ENCODE measurements at regions not wholly inside any gene's neighbourhood (a gene's known extent, or its start where the extent isn't known, plus 50 kb on each side); places are given as distances from the start of the nearest gene placed in this dataset.

- no peak for TF ChIP-seq POLR2A (IDR thresholded peaks at IDR 0.05)
- no peak for TF ChIP-seq CTCF (IDR thresholded peaks at IDR 0.05)
- Histone ChIP-seq H3K4me1 (peaks cover 0 to 28% (median 0%) of the 10 kb centered on the region in 12 donors), H3K9me3 (no peaks in the 10 kb centered on the region), H3K4me3 (no peak overlapping the region), H3K36me3 (no peaks in the 10 kb centered on the region), H3K27ac (no peak overlapping the region), H3K27me3 (no peaks in the 10 kb centered on the region)
- DNase-seq (no peak), ATAC-seq (no peak)
- WGBS, 4 donors = 80 to 86% (median 84%) methylated on average over 3 of the region's 3 CpGs
- intact Hi-C loops (cut with DNase I) = no loop called here
Measured at GRCh38 chr2:45255563-45255962, 246.3 kb upstream of the SIX2 start.

GRCh38 chr2:45254025-45254424 lies 244.8 kb upstream of the SIX2 start:
- Histone ChIP-seq H3K27ac (no peak overlapping the region), H3K4me1 (peaks cover 0 to 13% (median 0%) of the 10 kb centered on the region in 12 donors), H3K36me3 (no peaks in the 10 kb centered on the region), H3K9me3 (no peaks in the 10 kb centered on the region), H3K27me3 (no peaks in the 10 kb centered on the region), H3K4me3 (no peak overlapping the region)
- 82 to 87% (median 84%) methylated on average over 9 of the region's 9 CpGs for WGBS, 4 donors
- TF ChIP-seq CTCF (IDR thresholded peaks at IDR 0.05) (no peak), POLR2A (IDR thresholded peaks at IDR 0.05) (no peak)
- no peak for ATAC-seq
- DNase-seq = no peak
- intact Hi-C loops (cut with DNase I) = no loop called here

- Histone ChIP-seq H3K36me3 (no peaks in the 10 kb centered on the region), H3K4me3 (no peak overlapping the region), H3K27me3 (no peaks in the 10 kb centered on the region), H3K27ac (no peak overlapping the region), H3K9me3 (no peaks in the 10 kb centered on the region), H3K4me1 (peaks cover 0 to 9% (median 0%) of the 10 kb centered on the region in 12 donors)
- 80 to 87% (median 86%) methylated on average over 3 of the region's 3 CpGs for WGBS, 4 donors
- intact Hi-C loops (cut with DNase I) = no loop called here
- TF ChIP-seq POLR2A (IDR thresholded peaks at IDR 0.05) = no peak
- TF ChIP-seq CTCF (IDR thresholded peaks at IDR 0.05) = no peak
- no peak for ATAC-seq
- no peak for DNase-seq
Measured at GRCh38 chr2:45253151-45253550, 243.9 kb upstream of the SIX2 start.

GRCh38 chr2:45250176-45250575 lies 240.9 kb upstream of the SIX2 start:
- Histone ChIP-seq H3K9me3 (no peaks in the 10 kb centered on the region), H3K27ac (no peak overlapping the region), H3K36me3 (no peaks in the 10 kb centered on the region), H3K27me3 (no peaks in the 10 kb centered on the region), H3K4me1 (no peaks in the 10 kb centered on the region), H3K4me3 (no peak overlapping the region)
- no peak for TF ChIP-seq CTCF (IDR thresholded peaks at IDR 0.05)
- no peak for TF ChIP-seq POLR2A (IDR thresholded peaks at IDR 0.05)
- intact Hi-C loops (cut with DNase I) = no loop called here
- DNase-seq (no peak), ATAC-seq (no peak)

All from heart left ventricle (tissue), 16 donors.